ENCODE measurements at regions not wholly inside any gene's neighbourhood (a gene's known extent, or its start where the extent isn't known, plus 50 kb on each side); places are given as distances from the start of the nearest gene placed in this dataset.
"Not testable (repeated sequence)": the region's sequence is repeated elsewhere in the genome, so short reads cannot be mapped to it uniquely, and the experiment has no call there.

DNA sequence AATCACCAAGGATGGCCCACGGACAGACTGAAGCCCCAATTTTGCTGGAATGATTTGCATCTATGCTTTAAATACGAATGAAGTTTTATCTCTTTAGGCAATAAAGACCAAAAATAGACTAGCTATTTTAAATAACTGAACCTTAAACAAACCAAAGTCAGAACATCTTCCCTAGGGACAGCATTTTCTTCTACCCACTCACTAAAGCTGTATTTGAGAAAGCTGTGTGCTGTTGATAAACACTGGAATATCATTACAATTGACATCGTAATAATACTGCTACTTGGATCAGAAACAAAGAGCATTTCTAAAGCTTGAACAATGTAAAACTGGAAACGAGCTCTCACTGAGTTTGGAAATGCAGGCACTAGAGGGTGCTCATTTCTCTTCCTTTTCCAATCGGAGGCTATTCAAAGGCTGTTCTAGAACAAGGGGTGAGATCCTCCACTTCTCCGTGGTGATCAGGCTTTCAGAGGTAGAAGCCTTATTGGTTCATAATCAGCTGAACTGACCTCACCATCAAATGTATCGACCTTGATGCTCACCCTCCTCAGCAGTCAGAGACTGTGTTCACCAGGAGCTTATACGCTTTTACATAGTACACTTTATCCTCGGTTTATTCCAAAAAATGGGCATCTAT is 225.3 kb upstream of the PRSS1 start:
- no peak for DNase-seq

DNA sequence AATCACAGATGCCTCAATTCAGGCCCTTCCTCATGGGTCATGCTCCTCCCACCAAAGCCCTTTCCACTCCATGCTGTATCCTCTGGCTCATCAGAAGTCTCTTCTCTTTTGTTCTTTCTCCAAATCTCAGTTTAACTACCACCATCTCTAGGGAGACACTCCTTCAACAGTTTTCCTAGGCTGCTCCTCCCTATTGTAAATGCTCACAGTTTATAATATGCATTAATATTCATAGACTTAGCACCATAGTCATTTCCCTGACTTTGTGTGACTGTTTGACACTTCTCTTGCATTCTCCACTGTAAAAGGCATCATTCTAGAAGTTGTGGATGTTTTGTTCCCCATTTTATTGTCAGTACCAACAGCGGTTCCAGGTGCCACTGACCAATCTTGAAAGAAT is 226.5 kb upstream of the PRSS1 start:
- DNase-seq, result no peak

DNA sequence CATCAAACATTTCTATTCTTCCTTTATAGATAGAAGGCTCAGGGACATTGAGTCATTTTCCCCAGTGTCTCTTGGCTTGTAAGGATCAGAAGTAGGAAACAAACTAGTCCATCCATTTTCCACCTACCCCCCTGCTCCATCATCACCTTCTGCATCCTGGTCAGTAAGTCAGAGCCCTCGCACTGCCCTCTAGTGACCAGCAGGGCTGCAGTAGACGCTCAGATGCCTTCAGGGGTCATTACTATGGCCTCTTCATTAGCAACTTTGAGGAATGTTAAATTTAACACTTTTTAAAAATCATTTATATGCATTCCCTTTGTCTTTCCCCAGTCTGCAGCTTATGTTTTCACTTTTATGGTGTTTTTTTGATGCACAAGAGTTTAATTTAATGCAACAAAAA is 228.4 kb upstream of the PRSS1 start:
- DNase-seq, result peak; percentile 24

DNA sequence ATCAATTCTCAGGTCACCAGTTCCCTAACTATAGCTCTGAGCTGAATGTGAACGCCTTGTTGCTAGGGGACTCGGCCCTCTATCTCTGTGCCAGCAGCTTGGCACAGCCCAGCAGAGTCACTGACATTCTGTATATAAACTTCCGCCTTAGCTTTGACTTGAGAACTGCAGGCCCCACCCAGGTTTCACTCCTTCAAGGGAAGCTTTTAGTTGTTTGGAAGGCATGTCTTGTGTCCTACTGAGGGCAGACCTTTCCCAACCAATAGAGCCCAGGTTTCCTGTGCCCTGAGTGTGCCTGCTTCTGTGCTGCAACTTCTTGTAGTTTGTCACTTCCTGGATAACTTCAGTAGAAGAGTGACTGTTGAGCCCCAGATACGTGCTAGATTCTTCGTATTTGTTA is 228.8 kb upstream of the PRSS1 start:
- DNase-seq, result not testable (repeated sequence)

DNA sequence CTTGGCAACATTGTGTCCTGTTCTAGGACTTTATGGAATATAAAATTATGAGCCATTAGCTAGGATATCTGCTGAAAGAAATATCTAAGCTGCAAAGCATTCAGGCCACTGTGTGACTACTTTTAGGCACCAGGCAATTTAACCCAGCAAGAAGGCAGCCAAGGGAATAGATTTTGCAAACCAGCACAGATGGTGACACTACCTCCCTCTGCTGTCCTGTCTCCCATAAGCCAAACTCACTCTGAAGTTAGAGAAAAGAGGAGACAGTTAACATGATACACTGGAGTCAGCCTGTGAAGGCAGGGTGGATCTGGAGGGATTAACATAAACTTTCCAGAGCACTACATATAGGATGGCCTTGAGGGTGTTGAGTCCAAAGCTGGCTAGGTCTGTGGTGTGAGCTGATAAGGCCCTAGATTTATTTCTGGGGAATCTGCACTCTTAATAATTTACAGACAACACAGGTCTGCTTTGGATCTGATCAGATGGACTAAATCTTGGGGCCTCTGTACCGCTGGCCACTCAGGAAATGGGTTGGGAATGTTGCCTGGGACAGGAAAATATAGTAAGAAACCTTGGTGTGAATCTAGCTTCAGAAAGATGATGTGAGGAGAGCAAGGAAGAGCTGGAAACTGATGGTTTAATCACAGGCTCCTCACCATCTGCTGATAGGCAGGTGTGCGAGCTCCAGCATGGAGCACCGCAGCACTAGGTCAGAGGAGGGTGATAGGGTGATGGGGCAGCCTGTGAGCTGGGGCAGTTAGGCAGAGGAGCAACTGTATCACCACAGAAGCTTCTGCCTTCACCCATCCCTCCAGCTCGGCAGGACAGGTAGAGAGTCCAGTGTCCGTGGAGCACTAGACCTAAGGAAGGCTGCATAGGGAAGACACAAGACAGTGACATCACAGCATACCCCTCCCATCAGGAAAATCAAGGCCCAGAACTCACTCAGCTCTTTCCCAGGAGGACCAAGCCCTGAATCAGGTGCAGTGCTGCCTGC is 229.9 kb upstream of the PRSS1 start:
- DNase-seq, result no peak

DNA sequence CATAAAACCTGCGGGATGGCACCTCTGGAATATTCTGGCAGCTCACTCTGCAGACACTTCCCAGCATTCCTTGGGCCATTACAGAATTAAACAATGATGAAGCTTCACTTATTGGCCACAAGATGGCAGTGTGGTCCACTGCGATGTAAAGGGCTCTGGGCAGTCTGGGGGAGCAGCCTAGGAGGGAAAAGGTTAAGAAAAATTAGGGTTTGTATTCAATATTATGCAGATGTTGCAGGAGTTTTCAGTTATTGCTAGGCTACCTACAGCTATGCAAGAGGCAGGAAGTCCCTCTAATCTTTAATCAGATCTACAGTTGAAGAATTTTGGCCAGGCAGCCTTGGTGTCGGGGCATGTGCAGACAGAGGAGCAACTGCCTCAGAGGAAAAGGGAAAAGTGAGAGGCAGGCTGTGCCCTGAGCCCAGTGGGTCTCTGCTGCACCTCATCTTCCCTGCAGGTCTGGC is 233.2 kb upstream of the PRSS1 start:
- DNase-seq, result peak; percentile 76

DNA sequence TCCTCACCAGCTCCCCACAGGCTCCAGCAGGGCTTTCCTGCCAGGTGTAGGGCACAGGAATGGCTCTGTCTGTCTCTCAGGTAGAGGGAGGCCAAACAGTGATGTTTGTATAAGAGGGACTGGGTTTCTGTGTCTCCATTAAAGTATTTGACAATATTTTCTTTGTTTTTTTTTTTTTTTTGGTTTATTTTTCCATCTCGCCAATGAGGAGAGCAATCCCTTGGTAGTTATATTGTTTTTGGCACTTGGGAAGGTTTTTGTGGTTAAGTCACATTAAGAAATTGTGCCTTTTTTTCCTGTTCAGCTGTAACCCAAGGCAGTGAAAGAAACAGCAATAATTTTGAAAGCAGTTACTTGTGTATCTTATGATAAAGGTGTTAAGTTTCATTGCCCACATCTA is 234.6 kb upstream of the PRSS1 start:
- not testable (repeated sequence) for DNase-seq

DNA sequence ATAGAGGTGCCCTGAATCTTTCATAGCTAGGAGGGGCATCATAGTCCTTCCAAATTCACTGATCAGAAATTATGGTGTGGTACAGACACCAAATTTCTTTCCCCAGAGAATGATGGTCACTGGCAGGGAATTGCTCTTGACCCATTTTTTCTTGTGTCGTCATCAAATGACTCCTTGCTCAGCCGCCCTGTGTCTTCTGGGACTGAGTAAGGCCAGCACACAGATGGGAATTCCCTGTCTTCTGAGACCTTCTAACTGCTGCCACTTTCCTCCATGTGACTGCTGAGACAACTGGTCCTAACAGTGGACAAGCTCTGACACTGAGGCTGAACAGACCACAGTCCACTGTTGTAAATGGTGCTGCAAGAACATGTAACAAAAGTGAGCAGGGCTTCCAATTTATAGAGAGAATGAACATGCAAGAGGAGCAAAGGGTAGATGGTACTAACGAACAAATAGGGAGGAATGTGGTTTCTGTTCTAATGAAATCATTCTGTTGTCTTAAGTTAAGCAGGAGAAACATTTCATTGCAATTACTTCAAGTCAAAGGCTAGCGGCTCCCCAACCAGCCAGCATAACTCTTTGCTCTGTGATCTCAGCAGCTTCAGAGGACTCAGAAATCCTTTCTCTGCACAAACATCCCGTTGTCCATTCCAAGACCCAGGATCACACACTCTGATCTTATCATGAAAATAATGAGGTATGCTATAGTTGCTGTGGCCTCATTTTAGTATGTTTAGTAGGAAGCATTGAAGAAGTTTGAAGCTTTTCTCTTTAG is 235.9 kb upstream of the PRSS1 start:
- DNase-seq, result no peak

DNA sequence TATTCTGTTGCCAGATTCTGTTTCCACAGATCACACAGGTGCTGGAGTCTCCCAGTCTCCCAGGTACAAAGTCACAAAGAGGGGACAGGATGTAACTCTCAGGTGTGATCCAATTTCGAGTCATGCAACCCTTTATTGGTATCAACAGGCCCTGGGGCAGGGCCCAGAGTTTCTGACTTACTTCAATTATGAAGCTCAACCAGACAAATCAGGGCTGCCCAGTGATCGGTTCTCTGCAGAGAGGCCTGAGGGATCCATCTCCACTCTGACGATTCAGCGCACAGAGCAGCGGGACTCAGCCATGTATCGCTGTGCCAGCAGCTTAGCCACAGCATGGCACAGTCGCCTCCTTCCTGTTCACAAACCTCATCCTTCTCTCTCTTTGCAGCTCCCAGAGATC is 237.5 kb upstream of the PRSS1 start:
- no peak for DNase-seq

DNA sequence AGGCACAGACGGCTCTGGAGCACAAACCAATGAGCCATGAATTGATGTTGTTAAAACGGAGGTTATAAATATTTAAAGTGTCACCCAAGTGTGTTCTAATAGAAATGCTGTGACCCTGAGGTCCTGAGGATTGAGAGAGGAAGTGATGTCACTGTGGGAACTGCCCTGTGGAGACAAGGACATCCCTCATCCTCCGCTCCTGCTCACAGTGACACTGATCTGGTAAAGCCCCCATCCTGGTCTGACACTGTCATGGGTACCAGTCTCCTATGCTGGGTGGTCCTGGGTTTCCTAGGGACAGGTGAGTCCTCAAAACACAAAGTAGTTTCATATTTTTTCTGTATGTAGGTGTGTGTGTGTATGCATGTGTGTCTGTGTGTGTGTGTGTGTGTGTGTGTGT is 237.9 kb upstream of the PRSS1 start:
- DNase-seq, result no peak

DNA sequence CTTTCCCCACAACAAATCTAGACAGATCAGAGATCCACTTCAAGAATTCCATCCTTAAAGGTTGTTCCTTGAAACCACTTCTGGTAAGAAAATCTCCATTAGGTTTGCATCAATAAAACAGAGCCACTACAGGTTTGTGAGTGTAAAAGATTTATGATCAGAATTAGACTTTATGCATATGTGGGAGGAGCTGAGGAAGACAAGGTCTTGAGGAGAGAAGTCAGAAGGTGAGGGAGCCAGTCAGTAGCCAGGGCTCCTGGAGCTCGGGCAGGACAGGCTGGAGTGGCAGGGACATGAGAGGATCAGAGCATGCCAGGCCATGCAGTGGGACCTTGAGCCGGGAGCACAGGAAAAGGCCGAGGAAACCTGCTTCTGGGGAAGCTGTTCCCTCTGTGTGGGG is 240.0 kb upstream of the PRSS1 start:
- not testable (repeated sequence) for DNase-seq

DNA sequence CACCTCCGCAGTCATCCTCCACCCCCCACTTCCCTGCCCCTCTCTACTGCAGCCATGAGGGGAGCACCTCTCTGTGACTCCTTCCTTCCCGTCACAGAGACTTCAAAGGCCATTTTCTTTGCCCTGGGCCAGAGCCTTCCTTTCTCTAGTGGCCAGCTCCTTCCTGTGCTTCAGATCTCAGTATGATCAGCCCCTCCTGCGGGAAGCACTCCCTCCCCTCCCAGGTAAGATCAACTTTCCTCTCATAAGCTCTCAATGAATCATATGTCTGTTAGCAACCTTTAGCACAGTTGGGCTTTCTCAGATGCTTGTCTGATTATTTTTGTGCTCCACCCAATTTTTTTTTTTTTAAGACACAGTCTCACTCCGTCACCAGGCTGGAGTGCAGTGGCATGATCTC is 241.0 kb upstream of the PRSS1 start:
- no peak for DNase-seq

DNA sequence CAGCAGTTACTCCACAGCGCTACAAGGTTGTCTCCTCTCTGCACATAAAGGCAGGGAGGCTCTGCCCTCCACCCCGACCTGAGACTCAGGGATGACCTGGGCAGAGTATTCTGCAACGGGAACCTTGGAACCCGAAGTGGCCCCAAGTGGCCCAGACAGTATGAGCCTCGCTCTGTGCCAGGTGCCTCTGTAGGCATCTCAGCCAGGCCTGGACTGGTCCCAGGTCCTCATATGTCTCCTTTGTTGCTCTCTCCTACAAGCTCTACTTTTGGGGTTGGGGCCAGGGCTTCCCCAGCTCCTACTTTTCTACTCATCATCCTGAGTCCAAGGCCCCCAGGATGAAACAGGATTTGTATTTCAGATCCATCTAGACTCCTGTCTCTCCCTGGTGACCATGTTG is 241.5 kb upstream of the PRSS1 start:
- DNase-seq, result no peak

DNA sequence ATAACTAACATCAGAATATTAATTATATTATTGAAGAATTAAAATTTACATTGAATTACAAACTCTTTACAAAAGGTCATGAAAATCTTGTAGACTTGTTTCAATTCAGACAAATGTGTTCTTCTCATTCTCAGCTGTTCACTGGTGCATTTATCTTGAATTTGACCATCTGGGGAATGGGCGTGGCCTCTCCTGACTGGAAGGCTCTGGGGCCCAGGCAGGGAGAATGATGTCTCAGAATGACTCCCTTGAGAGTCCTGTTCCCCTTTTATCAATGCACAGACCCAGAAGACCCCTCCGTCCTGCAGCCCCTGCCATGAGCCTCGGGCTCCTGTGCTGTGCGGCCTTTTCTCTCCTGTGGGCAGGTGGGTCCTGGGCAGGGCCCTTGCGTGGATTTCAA is 242.2 kb upstream of the PRSS1 start:
- not testable (repeated sequence) for DNase-seq

DNA sequence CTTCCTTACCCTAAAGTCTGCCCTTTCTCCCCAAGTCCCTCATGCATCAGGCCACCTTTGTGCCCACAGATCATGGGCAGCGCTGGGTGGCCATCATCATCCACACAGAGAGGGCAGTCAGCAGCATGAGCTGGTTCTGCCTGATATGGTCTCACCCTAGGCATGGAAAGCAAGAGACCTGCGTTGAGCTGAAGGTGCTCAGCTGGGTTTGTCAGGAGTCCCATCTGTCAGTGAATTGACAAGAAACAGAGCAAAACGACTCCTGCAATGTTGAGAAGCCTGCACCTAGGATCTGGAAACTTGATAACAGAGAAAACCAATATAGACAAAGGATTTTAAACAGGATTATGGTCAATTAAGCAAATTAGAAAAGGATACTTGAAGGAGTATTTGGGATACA is 242.7 kb upstream of the PRSS1 start:
- no peak for DNase-seq

DNA sequence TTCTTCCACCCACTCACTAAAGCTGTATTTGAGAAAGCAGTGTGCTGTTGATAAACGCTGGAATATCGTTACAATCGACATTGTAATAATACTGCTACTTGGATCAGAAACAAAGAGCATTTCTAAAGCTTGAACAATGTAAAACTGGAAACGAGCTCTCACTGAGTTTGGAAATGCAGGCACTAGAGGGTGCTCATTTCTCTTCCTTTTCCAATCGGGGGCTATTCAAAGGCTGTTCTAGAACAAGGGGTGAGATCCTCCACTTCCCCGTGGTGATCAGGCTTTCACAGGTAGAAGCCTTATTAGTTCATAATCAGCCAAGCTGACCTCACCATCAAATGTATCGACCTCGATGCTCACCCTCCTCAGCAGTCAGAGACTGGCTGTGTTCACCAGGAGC is 245.3 kb upstream of the PRSS1 start:
- not testable (repeated sequence) for DNase-seq

DNA sequence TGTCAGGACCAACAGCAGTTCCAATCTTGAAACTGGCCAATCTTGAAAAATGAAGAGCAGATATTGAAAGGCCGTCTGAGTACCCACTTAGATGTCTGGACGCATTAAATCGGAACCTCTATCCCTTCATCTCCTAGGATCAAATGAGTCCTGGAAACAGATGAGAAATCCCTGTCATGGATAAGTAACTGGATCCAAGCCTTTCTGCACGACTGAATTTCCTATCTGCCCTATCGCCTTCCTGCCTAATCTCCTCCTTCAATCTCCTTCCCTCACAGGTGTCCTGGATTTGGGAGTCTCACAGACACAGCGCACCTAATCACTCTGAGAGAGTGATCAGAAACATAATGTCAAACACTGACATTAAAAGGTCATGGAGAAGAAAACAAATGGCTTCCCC is 245.2 kb upstream of the PRSS58 start:
- no peak for DNase-seq

DNA sequence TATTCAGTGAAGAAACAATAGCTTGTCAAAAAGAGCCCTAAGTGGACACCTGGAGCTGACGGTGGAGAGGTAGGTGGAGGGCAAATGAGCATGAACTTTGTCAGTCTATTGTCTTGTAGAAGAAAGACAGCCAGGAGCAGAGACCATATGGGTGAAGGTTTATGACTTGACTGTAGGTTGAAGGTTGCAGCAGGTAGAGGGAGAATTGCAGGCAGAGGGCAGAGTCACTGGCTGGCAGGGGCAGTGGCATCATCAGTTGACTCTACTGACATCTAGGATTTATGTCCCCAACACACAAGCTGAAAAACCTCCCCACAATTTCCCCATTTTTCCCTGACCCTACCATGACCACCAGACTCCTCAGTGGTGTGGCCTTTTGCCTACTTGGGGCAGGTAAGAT is 243.6 kb upstream of the PRSS58 start:
- no peak for DNase-seq

DNA sequence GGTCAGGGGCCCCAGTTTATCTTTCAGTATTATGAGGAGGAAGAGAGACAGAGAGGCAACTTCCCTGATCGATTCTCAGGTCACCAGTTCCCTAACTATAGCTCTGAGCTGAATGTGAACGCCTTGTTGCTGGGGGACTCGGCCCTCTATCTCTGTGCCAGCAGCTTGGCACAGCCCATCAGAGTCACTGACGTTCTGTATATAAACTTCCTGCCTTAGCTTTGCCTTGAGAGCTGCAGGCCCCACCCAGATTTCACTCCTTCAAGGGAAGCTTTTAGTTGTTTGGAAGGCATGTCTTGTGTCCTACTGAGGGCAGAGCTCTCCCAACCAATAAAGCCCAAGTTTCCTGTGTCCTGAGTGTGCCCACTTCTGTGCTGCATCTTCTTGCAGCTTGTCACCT is 242.5 kb upstream of the PRSS58 start:
- DNase-seq, result peak; percentile 6

DNA sequence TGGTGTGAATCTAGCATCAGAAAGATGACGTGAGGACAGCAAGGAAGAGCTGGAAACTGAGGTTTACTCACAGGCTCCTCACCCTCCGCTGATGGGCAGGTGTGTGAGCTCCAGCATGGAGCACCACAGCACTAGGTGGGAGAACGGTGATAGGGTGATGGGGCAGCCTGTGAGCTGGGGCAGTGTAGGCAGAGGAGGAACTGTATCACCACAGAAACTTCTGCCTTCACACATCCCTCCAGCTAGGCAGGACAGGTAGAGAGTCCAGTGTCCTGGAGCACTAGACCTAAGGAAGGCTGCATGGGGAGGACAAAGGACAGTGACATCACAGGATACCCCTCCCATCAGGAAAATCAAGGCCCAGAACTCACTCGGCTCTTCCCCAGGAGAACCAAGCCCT is 241.8 kb upstream of the PRSS58 start:
- DNase-seq, result no peak

DNA sequence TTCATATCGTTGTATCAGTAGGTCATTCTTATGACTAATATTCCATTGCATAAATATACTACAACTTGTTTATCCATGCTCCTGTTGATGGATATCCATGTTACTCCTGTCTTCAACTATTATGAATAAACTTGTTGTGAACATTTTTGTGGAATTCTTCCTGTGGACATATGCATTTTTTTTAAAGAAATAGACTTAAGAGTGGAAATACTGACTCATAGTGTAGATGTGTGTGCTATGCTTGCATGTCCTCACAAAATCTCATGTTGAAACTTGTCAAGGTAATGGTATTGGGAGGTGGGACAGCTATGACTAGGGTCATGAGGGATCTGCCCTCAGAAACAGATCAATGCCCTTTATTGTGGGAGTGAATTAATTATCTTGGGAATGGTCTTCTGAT is 240.5 kb upstream of the PRSS58 start:
- DNase-seq, result peak; percentile 78

DNA sequence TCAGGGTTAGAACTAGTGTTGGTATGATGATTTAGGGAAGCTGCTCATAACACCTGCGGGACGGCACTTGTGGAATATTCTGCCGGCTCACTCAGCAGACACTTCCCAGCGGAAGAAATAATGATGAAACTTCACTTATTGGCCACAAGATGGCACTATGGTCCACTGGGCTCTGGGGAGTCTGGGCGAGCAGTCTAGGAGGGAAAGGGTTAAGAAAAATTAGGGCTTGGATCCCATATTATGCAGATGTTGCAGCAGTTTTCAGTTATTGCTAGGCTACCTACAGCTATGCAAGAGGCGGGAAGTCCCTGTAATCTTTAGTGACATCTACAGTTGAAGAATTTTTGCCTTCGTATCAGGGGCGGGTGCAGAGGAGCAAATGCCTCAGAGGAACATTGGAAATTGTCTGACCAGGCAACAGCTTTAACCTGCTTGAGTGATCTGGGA is 238.7 kb upstream of the PRSS58 start:
- peak; percentile 62 for DNase-seq

DNA sequence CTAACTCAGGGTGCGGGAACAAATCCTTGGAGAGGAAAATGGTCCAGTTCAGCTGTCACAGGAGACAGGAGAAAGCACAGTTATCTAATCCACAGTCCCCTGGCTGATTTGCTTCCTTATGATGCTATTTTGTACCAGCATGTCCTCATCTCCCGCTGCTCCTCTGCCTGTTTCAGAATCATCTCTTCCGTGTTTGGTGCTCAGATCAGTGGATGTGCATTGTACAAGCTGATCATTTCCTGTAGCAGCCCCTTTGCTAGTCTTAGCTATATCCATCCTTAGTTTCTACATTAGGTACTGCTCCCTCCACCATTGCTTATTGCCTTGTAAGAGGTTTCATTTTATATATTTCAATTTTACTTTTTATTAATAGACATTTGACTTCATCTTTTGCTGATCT is 238.0 kb upstream of the PRSS58 start:
- not testable (repeated sequence) for DNase-seq

Measured in HCEC 1CT (cell line).